GM13976 (cell line): ENCODE measurements at regions not wholly inside any gene's neighbourhood (a gene's known extent, or its start where the extent isn't known, plus 50 kb on each side); places are given as distances from the start of the nearest gene placed in this dataset.
"Not testable (repeated sequence)": the region's sequence is repeated elsewhere in the genome, so short reads cannot be mapped to it uniquely, and the experiment has no call there.

Experiments used
- DNase-seq: peaks from one replicate; pipeline ENCODE4 v3.0.0; 2012; ENCODE audit warnings: low spot score
- CTCF ChIP-seq: IDR thresholded peaks from 2 replicates; pipeline ENCODE4 v1.5.1; 2012; ENCODE audit warnings: borderline replicate concordance, mild to moderate bottlenecking; ENCODE audit not compliant: insufficient read depth; ENCODE audit errors: extremely low read depth, missing control alignments, control extremely low read depth
- in situ Hi-C: fragments of 300-500 bp; cut with MboI; formaldehyde crosslinking; loops from one replicate; pipeline ENCODE4 v1.12.0; 2022; ENCODE audit warnings: low sequenced_read_pairs, mixed read lengths, inconsistent platforms; ENCODE audit not compliant: unreplicated experiment

- DNase-seq, result no peak
- no peak for TF ChIP-seq CTCF
- in situ Hi-C loops, result no loop called here
Measured at GRCh38 chr5:92064993-92065392, 681.9 kb upstream of the ARRDC3 start.

DNA sequence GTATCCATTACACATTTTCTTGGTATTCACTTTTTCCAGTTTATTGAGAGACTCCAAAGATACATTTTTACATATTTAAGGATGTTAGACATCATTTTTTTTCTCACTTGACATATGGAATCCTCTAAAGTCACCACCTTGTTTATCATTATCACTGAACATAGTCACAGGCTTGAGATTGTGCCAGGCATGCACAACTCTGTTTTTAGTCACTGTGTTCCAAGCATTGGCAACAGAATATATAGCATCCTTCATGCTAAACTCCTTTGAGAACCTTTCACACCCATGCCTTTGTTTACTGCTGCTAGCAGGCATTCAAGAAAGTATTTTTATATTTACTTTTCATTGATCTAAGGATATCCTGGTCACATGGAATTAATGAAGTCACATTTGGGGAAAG lies 668.6 kb upstream of the ARRDC3 start:
- DNase-seq, result no peak
- no peak for TF ChIP-seq CTCF
- in situ Hi-C loops, result no loop called here

GRCh38 chr5:92050970-92051369 lies 667.9 kb upstream of the ARRDC3 start:
- no peak for TF ChIP-seq CTCF
- DNase-seq, result no peak
- in situ Hi-C loops, result no loop called here

DNA sequence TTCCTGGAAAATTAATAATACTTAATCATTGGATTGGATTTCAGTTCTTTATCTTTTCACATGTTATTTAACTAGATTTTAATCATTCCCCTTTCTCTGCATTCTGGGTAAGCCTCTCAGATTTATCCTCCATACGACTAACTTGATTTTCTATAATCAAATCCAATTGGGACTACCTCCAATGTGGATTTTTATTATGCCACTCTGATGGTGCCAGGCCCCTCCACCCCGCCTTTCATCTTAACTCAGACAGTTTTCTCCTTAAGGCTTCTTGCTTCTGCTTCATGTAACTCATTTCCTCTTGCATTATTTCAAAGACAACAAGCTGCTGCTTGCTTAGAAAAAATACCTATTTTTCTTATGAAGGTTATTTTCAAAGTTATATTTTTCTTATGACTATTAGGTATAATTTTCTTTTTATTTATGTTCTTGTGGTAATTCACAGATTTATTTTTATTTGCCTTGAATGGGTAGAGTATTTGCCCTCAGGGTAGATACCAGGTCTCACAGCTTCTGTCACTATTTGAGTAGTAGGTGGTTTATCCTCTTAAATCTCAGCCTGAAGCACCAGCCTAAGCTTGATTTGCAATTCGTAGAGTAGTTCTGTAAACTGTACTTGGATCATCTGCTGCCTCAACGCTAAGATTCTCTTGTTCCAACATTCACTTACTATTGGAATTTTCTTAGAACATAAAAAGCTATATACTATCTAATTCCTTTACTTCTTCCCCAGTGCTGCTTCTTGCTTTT lies 659.0 kb upstream of the ARRDC3 start:
- DNase-seq, result no peak
- in situ Hi-C loops, result no loop called here
- no peak for TF ChIP-seq CTCF

GRCh38 chr5:92041206-92041605 lies 658.1 kb upstream of the ARRDC3 start:
- in situ Hi-C loops, result no loop called here
- DNase-seq, result no peak
- no peak for TF ChIP-seq CTCF

- DNase-seq, in situ Hi-C loops: not testable (repeated sequence)
Measured at GRCh38 chr5:92029792-92030191, 646.7 kb upstream of the ARRDC3 start.

- no peak for DNase-seq
- in situ Hi-C loops, result no loop called here
- TF ChIP-seq CTCF, result no peak
Measured at GRCh38 chr5:92023555-92023954, 640.4 kb upstream of the ARRDC3 start.
